Esophagus muscularis mucosa (tissue), 3 donors: ENCODE measurements at regions not wholly inside any gene's neighbourhood (a gene's known extent, or its start where the extent isn't known, plus 50 kb on each side); places are given as distances from the start of the nearest gene placed in this dataset.

Experiments used
- CTCF ChIP-seq, 3 experiments: fragments of 200-600 bp in 2 of 3; fragments of 450-650 bp in 1 of 3; sonication (generic) in 2 of 3; IDR thresholded peaks; one replicate each; pipeline ENCODE4 v1.5.1; 2017 to 2019; ENCODE audit warnings: antibody characterized with exemption in 3 of 3, mild to moderate bottlenecking in 2 of 3, moderate library complexity in 1 of 3
- POLR2A ChIP-seq: fragments of 450-650 bp; IDR thresholded peaks from one replicate; pipeline ENCODE4 v1.6.1; 2017; ENCODE audit warnings: antibody characterized with exemption, moderate library complexity, mild to moderate bottlenecking, low read depth
- POLR2AphosphoS5 ChIP-seq, 2 donors: sonication (generic); formaldehyde crosslinking; IDR thresholded peaks; one replicate each; pipeline ENCODE4 v1.6.1; 2017; ENCODE audit warnings: antibody characterized with exemption in 2 of 2

GRCh38 chr10:29876008-29876555 is 183.3 kb downstream of the JCAD start:
- no peak for TF ChIP-seq CTCF (IDR thresholded peaks at IDR 0.05)
- no peak for TF ChIP-seq POLR2A
- no peak for TF ChIP-seq POLR2AphosphoS5 (IDR thresholded peaks at IDR 0.05)
